Natural killer cell (primary cell): ENCODE measurements at regions not wholly inside any gene's neighbourhood (a gene's known extent, or its start where the extent isn't known, plus 50 kb on each side); places are given as distances from the start of the nearest gene placed in this dataset.

Source experiments
- ATAC-seq, 3 donors: fragments of 150-1000 bp in 2 of 3; fragments of 200-7000 bp in 1 of 3; cut with Tn5 transposase; 1 replicate in 1 of 3; 2 replicates in 2 of 3; pipeline ENCODE4 v1.10.0; 2021; ENCODE audit warnings: mild to moderate bottlenecking in 2 of 3, moderate library complexity in 2 of 3
- DNase-seq, 2 donors: peaks; one replicate each; pipeline versions ENCODE4 v3.0.0 to v3.0.0-alpha.2; 2013 to 2021; ENCODE audit warnings: mixed read lengths in 1 of 2
- H3K27ac ChIP-seq: one replicate; pipeline ENCODE4 v1.5.1; 2013; ENCODE audit warnings: mild to moderate bottlenecking, low read length
- H3K27me3 ChIP-seq: one replicate; pipeline ENCODE4 v1.6.1; 2013; ENCODE audit warnings: low read length; ENCODE audit not compliant: control insufficient read depth, insufficient read depth
- H3K36me3 ChIP-seq: one replicate; pipeline ENCODE4 v1.6.1; 2013; ENCODE audit warnings: low read length; ENCODE audit not compliant: control insufficient read depth, insufficient read depth
- H3K4me1 ChIP-seq: one replicate; pipeline ENCODE4 v1.6.1; 2013; ENCODE audit warnings: low read length; ENCODE audit not compliant: control insufficient read depth, insufficient read depth
- H3K4me3 ChIP-seq: one replicate; pipeline ENCODE4 v1.5.1; 2013; ENCODE audit warnings: low read length
- H3K9me3 ChIP-seq: one replicate; pipeline ENCODE4 v1.6.1; 2013; ENCODE audit warnings: low read length; ENCODE audit not compliant: control insufficient read depth, insufficient read depth
- H3K27ac Mint-ChIP-seq, 2 donors: one replicate each; pipeline ENCODE4 v1.8.0; 2022; ENCODE audit warnings: mild to moderate bottlenecking in 2 of 2, mixed read lengths in 2 of 2, moderate library complexity in 1 of 2
- H3K27me3 Mint-ChIP-seq, 2 donors: one replicate each; pipeline ENCODE4 v1.8.0; 2022; ENCODE audit warnings: low read depth in 2 of 2, mixed read lengths in 2 of 2
- H3K36me3 Mint-ChIP-seq: one replicate; pipeline ENCODE4 v1.8.0; 2022; ENCODE audit warnings: mixed read lengths
- H3K4me1 Mint-ChIP-seq, 2 donors: one replicate each; pipeline ENCODE4 v1.8.0; 2022; ENCODE audit warnings: mixed read lengths in 2 of 2
- H3K4me3 Mint-ChIP-seq: one replicate; pipeline ENCODE4 v1.8.0; 2022; ENCODE audit warnings: mild to moderate bottlenecking, moderate library complexity, mixed read lengths
- H3K9me3 Mint-ChIP-seq, 2 donors: one replicate each; pipeline ENCODE4 v1.8.0; 2022; ENCODE audit warnings: mixed read lengths in 2 of 2
- CTCF ChIP-seq: fragments of 200-600 bp; IDR thresholded peaks from one replicate; pipeline ENCODE4 v1.8.0; 2022; ENCODE audit warnings: antibody characterized with exemption
- WGBS: methylation state at CpG from one replicate; pipeline ENCODE4 v1.1.7; 2013; ENCODE audit warnings: missing lambda C conversion rate; ENCODE audit not compliant: insufficient coverage; 5-methylcytosine and 5-hydroxymethylcytosine counted together
- intact Hi-C: fragments of 100-400 bp; cut with micrococcal nuclease; formaldehyde crosslinking; loops from one replicate; pipeline ENCODE4 v1.14.2; 2022

- DNase-seq (no peak), ATAC-seq (no peak)
- intact Hi-C loops: no loop called here
- H3K9me3 Mint-ChIP-seq: no peaks in the 10 kb centered on the region
- no peaks in the 10 kb centered on the region for H3K27me3 ChIP-seq
- H3K4me3 Mint-ChIP-seq: no peak overlapping the region
- H3K4me1 ChIP-seq: no peaks in the 10 kb centered on the region
- no peaks in the 10 kb centered on the region for H3K36me3 ChIP-seq
- H3K4me1 Mint-ChIP-seq: peaks cover 6 to 7% of the 10 kb centered on the region in 2 donors
- no peak for TF ChIP-seq CTCF
- 46% methylated on average over 7 of the region's 7 CpGs for WGBS
- no peak overlapping the region for H3K27ac ChIP-seq
- no peaks in the 10 kb centered on the region for H3K36me3 Mint-ChIP-seq
- no peak overlapping the region for H3K4me3 ChIP-seq
- H3K27me3 Mint-ChIP-seq: peaks cover 20 to 32% of the 10 kb centered on the region in 2 donors
- H3K27ac Mint-ChIP-seq: no peak overlapping the region
- no peaks in the 10 kb centered on the region for H3K9me3 ChIP-seq
Observed at GRCh38 chr18:77754475-77755044, 504.9 kb downstream of the GALR1 start.

- TF ChIP-seq CTCF: no peak
- no peaks in the 10 kb centered on the region for H3K36me3 ChIP-seq
- no peaks in the 10 kb centered on the region for H3K9me3 ChIP-seq
- Mint-ChIP-seq H3K27ac (no peak overlapping the region), H3K4me1 (peaks cover 6 to 7% of the 10 kb centered on the region in 2 donors), H3K36me3 (no peaks in the 10 kb centered on the region), H3K4me3 (no peak overlapping the region), H3K9me3 (no peaks in the 10 kb centered on the region), H3K27me3 (peaks cover 18 to 38% of the 10 kb centered on the region in 2 donors)
- H3K27me3 ChIP-seq: no peaks in the 10 kb centered on the region
- H3K4me1 ChIP-seq: no peaks in the 10 kb centered on the region
- no peak overlapping the region for H3K4me3 ChIP-seq
- intact Hi-C loops: no loop called here
- H3K27ac ChIP-seq: no peak overlapping the region
- DNase-seq (no peak), ATAC-seq (no peak)
- 87% methylated on average over 6 of the region's 6 CpGs for WGBS
Observed at GRCh38 chr18:77755187-77755586, 505.5 kb downstream of the GALR1 start.

GRCh38 chr18:77761332-77761731, 511.7 kb downstream of the GALR1 start:
- intact Hi-C loops: no loop called here
- H3K9me3 ChIP-seq: no peaks in the 10 kb centered on the region
- no peak for DNase-seq
- H3K27me3 Mint-ChIP-seq: peaks cover 21 to 54% of the 10 kb centered on the region in 2 donors
- no peak overlapping the region for H3K27ac Mint-ChIP-seq
- no peak overlapping the region for H3K4me3 ChIP-seq
- H3K36me3 Mint-ChIP-seq: no peaks in the 10 kb centered on the region
- H3K27me3 ChIP-seq: peaks cover 2% of the 10 kb centered on the region
- no peak overlapping the region for H3K27ac ChIP-seq
- no peaks in the 10 kb centered on the region for H3K4me1 ChIP-seq
- no peaks in the 10 kb centered on the region for H3K9me3 Mint-ChIP-seq
- H3K4me3 Mint-ChIP-seq: no peak overlapping the region
- no peak for ATAC-seq
- no peaks in the 10 kb centered on the region for H3K36me3 ChIP-seq
- H3K4me1 Mint-ChIP-seq: no peaks in the 10 kb centered on the region
- TF ChIP-seq CTCF: no peak

GRCh38 chr18:77762014-77762413, 512.4 kb downstream of the GALR1 start:
- no peaks in the 10 kb centered on the region for H3K9me3 ChIP-seq
- no CpG with 5 or more reads among the region's 1 CpG for WGBS
- H3K36me3 Mint-ChIP-seq: no peaks in the 10 kb centered on the region
- ATAC-seq: no peak
- intact Hi-C loops: no loop called here
- DNase-seq: no peak
- TF ChIP-seq CTCF: no peak
- H3K9me3 Mint-ChIP-seq: no peaks in the 10 kb centered on the region
- no peaks in the 10 kb centered on the region for H3K36me3 ChIP-seq
- H3K4me1 Mint-ChIP-seq: no peaks in the 10 kb centered on the region
- no peak overlapping the region for H3K27ac Mint-ChIP-seq
- H3K27me3 Mint-ChIP-seq: peaks cover 23 to 54% of the 10 kb centered on the region in 2 donors
- no peak overlapping the region for H3K27ac ChIP-seq
- H3K4me3 ChIP-seq: no peak overlapping the region
- no peak overlapping the region for H3K4me3 Mint-ChIP-seq
- peaks cover 2% of the 10 kb centered on the region for H3K27me3 ChIP-seq
- no peaks in the 10 kb centered on the region for H3K4me1 ChIP-seq
